ENCODE measurements at regions not wholly inside any gene's neighbourhood (a gene's known extent, or its start where the extent isn't known, plus 50 kb on each side); places are given as distances from the start of the nearest gene placed in this dataset.
"Not testable (repeated sequence)": the region's sequence is repeated elsewhere in the genome, so short reads cannot be mapped to it uniquely, and the experiment has no call there.

DNA sequence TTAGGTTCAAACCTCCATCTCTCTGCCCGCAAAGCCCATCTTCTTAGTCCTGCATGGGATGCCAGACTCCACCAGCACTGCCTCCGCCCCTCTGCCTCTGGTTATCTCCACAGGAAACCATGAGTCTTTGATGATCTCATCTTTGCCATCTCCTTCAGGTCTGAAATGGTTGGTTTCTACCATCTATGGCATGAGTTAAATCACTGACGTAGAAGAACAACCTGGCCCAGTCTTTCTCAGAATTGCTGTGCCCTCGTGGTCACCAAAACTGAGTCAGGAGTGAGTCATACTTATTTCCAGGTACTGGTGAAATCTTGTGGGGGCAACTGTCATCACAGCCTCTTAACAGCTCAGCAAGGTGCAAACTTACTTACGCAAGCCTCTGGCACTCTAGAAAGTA is 468.7 kb upstream of the C16orf82 start:
- DNase-seq, result no peak

DNA sequence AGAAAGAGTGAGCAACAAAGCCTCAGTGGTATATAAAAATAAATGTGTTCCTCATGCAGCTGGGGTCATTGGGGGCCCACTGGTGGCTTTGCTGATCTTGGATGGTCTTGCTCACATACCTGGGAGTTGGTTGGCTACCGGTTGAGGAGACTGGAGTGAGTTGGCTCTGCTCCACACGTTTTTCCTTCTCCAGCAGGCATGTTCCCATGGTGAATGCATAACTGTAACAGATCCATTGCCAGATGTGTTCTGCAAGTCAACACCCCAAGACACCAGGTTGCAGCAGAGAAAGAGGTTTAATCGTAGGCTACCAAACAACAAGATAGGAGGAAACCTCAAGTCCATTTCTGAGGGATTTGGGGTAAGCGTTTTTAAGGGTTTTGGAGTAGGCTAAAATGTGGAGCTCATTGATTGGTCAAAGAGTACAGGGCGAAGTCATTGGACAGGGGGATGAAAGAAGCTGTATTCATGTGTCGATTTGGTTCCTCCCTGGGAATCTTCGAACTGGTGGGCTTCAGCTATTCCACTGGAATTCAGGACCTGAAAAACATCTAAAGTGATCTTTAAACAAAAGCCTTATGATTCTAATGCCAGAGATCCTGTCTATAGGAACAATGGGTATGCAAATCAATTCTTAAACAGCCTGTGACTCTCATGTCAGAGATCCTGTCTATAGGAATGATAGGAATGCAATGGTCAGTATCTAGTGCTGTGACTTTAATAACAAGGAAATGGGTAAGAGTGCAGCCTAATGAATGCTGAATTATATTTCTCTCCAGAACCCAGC is 467.5 kb upstream of the C16orf82 start:
- DNase-seq, result no peak

DNA sequence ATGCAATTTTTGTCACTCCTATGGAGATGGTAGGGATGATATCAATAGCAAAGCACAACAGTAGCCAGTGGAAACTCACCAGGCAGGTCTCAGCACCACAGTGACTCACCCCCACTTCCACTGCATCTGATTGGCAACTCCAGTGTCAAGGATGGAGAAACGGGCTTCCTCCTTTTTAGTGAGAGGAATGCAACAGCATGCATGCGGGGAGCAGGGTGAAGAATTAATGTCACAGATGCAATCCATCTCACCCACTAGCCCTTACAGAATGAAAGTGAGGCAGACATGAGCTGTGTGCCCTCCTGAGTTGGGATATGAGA is 467.0 kb upstream of the C16orf82 start:
- DNase-seq, result no peak

DNA sequence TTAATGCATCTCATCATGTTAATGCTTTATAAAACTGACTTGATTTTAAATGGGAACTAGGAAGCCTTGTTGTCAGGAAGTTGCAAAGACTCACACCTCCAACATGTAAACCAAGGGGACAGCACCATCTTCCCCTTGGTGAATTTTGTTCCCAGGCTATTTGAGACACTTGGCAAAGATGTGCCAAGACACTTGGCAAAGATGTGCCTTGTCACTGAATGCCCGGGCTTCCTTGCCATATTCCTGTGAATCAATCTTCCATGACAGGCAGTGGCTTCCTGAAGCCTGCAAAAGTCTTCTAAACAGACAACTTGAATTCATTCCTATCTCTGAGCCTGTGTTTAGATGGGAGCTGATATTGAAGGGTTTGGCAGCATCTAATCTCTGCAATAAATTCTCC is 465.4 kb upstream of the C16orf82 start:
- DNase-seq, result no peak

DNA sequence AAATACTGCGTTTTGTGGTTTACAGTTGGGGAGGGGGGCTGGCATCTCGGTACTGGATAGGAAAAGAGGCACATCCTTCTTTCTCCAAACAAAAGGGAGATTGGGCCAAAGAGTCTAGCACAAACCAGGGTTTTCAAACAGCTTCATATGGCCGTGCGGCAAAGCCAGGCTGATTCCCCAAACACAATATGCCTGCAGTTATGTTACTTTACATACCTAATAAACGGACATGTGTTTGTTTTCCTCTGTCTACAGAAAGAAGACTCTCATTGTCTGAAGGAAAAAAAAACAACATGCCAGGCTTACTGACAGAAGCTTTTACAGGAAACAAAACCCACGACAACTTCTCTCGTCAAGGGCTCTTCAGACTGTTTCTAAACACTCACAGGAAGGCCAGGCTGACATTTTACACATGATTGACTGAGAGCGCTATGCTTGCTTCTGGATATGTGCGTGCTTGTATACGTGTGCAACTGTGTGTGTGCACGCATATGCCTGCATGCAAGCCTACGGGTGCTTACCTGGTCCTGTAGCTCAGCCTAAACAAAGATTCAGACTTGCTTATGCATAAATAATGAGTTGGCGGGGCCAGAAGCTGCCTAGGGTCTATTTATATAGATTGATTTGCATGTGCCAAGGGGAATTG is 461.0 kb upstream of the C16orf82 start:
- DNase-seq, result no peak

DNA sequence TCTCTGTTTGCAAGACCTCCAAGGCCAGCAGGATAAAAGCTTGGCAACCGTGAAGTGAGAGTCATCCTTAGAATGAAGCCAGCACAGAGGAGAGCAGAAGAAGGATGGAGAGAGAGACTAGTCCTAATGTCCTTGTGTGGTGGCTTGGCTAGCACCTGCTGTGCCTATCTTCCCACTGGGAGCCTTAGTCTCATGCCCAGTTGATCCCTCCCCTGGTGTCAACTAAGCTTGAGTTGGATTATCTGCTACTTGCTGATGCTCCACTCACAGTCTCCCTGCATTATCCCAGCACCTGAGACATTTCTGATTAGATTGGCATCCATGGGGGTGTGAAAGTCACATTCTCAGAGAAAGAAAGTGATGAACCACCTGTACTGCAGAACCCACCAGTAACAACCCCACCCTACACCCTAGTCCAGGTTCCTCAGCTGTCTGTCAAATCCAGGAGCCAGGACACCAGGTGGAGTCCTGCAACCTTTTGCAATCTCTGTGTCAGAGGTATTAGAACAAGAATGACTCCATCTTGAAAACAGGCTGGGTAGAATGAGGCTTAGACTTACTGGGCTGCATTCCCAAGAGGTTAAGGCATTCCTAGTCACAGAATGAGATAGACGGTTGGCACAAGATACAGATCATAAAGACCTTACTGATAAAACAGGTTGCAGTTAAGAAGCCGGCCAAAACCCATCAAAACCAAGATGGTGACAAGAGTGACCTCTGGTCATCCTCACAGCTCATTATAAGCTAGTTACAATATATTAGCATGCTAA is 460.2 kb upstream of the C16orf82 start:
- no peak for DNase-seq

DNA sequence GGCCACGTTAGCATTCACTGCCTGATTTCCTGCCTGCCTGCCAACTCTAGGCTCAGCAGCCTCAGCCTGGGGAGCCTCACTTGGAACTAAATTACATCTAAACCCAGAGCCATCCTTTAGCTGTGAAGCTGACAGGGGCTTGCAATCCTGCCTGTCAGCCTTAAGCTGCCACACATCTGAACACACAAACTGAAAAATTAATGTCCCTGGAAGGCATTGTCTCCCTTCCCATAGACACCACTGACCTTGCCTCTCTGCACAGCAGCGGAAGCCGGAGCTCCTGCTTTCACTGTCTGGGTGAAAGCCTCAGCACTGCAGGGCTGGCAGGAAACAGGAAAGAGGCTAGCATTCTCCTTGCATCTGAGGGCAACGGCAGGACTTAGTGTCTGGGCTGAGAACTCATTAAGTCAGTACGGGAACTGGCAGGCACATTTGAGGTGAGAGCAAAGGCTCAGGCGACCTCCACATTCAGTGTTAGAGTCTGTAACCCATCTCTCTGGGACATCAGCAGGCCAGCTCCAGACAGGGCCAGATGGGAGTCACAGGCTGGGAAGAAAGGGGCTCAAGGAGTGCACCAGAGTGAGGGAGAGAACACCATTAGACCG is 452.4 kb upstream of the C16orf82 start:
- DNase-seq, result peak in 2 of 14 donors; percentile 0 to 11

DNA sequence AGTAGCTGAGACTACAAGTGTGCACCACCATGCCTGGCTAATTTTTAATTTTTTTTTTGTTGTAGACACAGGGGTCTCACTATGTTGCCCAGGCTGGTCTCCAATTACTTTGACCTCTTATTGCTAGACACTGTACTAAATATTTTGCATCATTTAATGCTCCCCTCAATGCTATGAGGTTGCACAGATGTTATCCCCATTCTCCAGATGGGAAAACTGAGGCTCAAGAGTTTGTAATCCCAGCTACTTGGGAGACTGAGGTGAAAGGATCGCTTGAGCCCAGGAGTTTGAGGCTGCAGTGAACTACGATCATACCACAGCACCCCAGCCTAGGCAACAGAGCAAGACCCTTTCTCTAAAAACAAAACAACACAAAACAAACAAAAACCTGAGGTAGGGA is 443.3 kb upstream of the C16orf82 start:
- no peak for DNase-seq

DNA sequence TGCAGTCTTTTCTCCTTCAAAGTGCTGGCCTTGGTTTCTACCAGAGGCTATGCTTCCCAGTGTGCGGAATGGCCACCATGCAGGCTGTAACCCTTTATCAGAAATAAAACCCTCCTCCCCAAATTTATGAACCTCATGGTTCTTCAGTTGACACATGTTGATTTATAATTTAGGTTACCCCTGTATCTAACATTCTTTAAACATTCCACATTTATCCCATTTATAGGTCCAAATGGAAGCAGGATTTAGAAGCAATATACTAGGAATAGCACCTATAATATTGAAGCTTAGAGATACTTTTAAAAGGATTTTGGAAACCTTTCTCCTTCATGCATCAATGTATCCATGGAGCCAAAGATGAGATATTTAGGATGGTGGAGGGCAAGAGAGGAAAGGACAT is 438.8 kb upstream of the C16orf82 start:
- DNase-seq, result no peak

DNA sequence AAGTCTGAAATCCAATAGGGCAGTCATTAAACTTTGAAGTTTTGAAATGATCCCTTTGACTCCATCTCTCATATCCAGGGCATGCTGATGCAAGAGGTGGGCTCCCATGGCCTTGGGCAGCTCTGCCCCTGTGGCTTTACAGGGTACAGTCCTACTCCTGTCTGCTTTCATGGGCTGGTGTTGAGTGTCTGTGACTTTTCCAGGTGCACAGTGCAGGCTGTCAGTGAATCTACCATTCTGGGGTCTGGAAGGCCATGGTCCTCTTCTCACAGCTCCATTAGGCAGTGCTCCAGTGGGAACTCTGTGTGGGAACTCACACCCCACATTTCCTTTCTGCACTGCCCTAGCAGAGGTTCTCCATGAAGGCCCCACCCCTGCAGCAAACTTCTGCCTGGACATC is 435.4 kb upstream of the C16orf82 start:
- DNase-seq, result not testable (repeated sequence)

DNA sequence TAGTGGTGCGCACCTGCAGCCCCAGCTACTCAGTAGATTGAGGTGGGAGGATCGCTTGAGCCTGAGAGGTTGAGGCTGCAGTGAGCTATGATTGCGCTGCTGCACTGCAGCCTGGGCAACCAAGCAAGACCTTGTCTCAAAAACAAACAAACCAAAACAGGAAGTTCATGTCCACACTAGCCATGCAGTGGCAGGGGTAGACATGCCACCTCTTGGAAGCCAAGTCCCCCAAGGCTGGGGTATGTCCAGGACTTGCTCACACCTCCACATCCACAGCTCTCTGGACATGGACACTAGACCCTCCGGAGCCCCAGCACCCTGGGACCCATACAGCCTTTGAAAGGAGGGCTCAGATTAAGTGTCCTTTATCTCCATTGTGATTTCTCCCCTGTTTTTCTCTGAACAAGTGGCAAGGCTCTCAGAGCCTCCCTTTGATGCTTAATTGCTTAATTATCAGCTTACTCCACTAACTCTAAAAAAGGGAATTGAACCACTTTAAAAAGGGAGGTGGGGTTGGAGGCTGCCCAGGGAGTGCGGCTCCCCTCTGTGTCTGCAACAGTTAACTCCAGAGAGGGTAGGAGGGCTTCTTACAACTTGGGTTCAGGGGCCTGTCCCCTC is 424.6 kb upstream of the C16orf82 start:
- no peak for DNase-seq

DNA sequence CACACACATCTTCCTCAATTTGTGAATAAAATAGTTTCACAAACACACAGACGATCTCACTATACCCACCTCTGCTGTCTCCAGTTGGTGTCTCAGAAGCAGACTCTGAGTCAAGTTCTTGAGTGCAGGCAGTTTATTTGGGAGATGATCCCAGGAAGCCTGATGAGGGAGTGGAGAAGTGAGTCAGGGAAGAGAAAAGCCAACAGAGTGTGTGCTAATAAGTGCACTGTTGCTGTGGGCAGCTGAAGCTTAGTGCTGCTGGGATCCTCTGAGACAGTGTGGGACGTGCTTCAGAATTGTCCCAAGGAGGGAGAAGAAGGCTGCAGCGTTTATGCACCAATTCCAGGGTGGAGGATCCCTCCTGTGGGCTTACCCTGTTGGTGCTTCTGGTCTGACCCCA is 423.2 kb upstream of the C16orf82 start:
- DNase-seq, result no peak

DNA sequence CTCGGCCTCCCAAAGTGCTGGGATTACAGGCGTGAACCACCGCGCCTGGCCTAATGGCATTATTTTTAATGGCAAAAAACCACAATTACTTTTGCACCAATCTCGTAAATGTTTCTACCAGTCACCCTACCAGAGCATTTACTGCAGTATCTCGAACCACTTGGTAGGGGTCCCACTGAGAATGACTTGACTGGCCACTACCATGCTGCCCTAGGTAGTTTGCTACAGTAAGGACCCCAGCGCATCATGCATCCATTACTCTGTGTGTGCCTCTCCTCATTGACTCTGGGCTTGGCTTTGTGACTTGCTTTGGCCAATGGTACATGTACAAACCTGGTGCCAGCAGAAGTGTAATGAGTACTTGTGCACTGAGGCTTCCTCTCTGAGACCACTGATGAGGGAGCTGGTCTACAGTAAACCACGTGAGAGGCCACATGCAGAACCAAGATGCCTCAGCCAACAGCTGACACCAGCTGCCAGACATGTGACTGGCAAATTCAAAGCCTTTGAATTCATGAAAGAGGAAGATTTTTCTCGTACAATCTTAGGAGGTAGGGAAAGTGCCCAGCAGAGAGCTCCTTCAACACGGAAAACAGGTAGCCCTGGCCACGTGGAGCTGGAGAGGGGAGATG is 421.7 kb upstream of the C16orf82 start:
- no peak for DNase-seq

DNA sequence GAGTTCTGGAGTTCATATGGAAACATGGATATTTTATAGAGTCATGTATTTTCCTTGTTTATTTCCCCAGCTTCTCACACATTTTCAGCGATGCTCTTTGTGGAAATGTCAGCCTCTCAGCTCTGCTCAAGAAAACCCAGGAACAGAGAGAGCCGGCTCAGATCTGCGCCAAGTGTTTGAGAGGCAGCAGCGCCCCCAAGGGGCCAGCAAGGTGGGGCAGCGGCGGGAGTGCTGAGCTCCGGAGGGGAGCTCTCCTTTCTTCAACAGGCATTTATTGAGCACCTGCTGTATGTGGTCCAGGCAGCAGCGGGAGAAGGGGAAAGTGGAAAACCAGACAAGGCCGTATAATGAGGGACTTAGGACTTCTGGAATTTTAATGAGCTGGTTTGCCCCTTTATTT is 421.1 kb upstream of the C16orf82 start:
- DNase-seq, result peak in 2 of 14 donors; percentile 2 to 10

DNA sequence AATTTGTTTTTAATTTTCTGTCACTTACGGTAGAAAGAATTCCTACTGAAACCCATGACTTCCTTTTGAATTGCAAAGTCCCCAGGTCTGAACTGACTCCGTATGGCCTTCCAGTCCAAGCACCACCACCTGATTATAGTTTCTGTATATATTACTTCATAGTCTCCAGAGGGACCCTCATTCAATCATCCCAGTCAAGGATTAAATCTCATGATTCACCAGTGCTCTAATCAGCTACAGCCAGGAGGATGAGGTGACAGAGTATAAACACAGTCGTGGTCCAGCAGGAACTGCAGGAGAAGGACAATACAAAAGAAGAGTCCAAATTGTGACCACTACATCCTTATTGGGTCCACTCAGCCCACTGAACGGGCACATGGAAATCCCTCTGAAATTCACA is 418.9 kb upstream of the C16orf82 start:
- no peak for DNase-seq

DNA sequence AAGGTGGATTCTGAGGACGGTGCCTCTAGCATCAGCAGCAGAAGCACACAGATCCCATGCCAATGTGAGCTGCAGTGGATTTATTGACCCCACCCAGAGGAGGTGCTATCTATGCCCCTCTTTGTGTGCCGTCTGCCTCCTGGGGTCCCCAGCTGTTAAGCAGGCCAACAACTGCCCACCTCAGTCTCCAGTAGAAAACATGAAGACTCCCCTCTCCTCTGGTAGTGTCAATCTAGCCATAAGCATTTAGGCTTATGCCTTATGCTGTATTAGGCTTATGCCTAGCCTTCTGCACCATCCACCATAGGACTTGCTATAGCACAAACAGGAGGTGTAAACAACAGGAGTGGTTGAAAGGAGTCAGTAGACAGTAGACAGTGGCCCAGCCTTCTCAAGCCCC is 417.9 kb upstream of the C16orf82 start:
- DNase-seq, result no peak

DNA sequence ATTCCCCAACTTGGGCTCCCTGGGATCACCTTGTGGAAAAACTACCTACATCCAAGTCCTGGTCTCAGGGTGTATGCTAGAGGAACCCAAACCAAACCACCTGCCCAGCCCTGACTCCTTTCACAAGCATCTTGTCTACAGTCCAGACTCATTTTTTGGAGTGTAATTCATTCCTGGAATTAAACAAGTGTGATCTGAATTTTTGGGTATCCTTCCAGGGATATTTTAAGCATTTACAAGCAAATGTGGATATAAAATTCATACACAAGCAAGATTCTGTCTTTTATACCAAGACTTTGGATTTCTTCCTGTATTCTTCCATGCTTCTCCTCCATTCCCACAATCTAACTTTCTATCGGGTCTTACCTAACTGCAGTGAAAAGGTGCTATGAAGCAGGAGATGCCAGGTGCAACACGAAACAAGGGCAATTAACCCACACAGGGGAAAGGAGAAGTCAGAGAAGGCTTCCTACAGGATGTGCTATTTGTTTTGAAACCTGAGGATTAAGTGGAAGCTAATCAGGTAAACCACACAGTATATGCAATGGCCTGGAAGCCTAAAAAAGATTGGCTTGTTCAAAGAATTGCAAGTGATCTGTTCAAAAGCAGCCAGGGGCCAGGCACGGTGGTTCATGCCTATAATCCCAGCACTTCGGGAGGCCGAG is 417.2 kb upstream of the C16orf82 start:
- DNase-seq, result no peak

DNA sequence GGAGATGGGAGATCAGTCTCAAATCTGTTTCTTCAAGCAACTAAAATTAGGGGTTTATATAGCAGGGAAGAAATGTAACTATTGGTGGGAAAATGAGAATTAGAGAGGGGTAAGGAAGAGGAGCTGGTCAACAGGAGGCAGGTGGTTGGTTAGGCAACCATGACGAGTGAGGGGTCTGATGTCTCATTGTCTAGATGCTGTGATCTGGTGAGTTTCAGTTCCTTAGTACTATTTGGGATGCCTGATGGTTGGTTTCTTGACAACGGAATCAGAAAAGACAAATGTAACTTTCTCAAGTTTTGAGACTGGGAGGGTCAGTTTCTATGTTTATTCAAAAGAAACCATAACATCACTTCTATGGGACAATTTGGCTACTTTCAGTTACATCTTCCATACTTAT is 415.3 kb upstream of the C16orf82 start:
- DNase-seq, result no peak

DNA sequence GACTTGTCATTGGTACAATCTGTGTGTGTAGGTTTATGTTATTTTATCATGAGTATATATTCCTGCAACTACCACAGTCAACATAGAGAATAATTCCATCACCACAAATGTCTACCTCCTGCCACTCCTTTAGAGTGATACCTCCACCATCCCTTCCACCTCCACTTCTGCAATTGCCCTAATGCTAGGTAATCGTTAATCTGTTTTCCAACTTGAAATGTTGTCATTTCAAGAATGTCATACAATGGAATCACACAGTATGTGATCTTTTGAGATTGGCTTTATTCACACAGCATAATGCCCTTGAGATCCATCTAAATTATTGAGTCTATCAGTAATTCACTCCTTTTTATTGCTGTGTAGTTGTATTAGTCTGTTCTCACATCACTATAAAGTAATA is 414.8 kb upstream of the C16orf82 start:
- DNase-seq, result no peak

DNA sequence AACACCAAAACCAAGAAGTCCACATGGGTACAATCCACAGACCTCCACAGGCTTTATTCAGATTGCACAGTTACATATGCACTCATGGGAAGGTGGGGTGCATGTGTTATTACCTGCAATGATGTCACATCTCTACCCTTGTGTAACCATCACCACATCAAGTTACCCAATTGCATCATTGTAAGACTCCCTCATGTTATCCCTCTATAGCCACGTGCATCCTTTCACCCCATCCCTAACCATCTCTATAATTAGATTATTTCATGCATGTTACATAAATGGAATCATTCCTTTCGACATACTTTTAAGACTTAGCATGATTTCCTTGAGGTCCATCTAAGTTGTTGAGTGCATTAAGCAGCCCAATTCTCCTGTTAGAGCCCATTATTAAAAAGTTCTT is 408.2 kb upstream of the C16orf82 start:
- no peak for DNase-seq

DNA sequence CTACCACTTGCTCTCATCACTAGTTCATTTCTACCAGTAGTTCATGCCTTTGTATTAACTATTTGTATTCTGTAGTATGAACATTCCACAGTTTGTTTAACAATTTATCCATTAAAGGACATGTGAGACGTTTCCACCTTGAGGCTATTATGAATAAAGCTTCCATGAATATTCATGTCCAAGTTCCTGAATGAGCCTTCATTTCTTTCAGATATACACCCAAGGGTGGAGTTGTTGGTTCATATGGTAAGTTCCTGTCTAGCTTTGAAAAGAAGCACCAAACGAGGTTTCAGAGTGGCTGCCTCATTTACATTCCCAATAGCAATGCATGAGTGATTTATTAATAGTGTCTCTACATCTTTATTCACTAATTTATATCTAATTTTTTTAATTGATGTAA is 407.8 kb upstream of the C16orf82 start:
- no peak for DNase-seq

DNA sequence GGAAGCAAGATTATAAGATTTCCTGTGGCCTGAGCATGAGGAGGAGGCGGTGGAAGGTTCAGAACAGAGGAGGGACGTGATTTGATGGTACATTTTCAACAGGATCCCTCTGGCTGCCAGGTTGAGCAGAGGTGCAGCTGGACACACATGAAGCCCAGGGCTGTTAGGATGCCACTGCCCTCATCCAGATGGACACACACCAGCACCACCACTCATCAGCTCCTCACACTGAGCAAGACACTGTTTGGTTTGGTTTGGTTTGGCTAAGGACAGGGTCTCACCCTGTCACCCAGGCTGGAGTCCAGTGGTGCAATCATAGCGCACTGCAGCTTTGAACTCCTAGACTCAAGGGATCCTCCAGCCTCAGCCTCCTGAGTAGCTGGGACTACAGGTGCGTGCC is 402.6 kb upstream of the C16orf82 start:
- DNase-seq, result no peak
